GM06990 (cell line): ENCODE measurements at regions not wholly inside any gene's neighbourhood (a gene's known extent, or its start where the extent isn't known, plus 50 kb on each side); places are given as distances from the start of the nearest gene placed in this dataset.

Experiments used
- DNase-seq: peaks from one replicate; pipeline ENCODE4 v3.0.0-alpha.2; 2011; ENCODE audit not compliant: insufficient read length; ENCODE audit errors: extremely low read depth
- H3K27me3 ChIP-seq: replicated peaks from 2 replicates; pipeline ENCODE4 v1.6.0; 2011; ENCODE audit warnings: low read length; ENCODE audit not compliant: control insufficient read depth, insufficient read depth
- H3K36me3 ChIP-seq: 2 replicates; pipeline ENCODE4 v1.5.1; 2011; ENCODE audit warnings: low read length; ENCODE audit not compliant: control insufficient read depth, insufficient read depth
- H3K4me3 ChIP-seq: replicated peaks from 2 replicates; pipeline ENCODE4 v1.5.1; 2011; ENCODE audit warnings: low read depth, mild to moderate bottlenecking, control low read depth, low read length
- CTCF ChIP-seq: IDR thresholded peaks from 2 replicates; pipeline ENCODE4 v1.5.1; 2011; ENCODE audit warnings: low read length, control low read depth, mild to moderate bottlenecking, inconsistent platforms; ENCODE audit not compliant: insufficient read depth, poor library complexity, severe bottlenecking

GRCh38 chr3:124315215-124316033 is 323.5 kb upstream of the ROPN1 start:
- H3K27me3 ChIP-seq = no peaks in the 10 kb centered on the region; the same call in 1 of the 2 replicates
- H3K36me3 ChIP-seq = no peaks in the 10 kb centered on the region
- no peak for TF ChIP-seq CTCF
- DNase-seq = no peak
- H3K4me3 ChIP-seq = no peak overlapping the region

- no peaks in the 10 kb centered on the region; the same call in 1 of the 2 replicates for H3K27me3 ChIP-seq
- DNase-seq = no peak
- no peak overlapping the region for H3K4me3 ChIP-seq
- H3K36me3 ChIP-seq = no peaks in the 10 kb centered on the region
- TF ChIP-seq CTCF = no peak
Measured at GRCh38 chr3:124316034-124316287, 324.0 kb upstream of the ROPN1 start.

GRCh38 chr3:124318014-124318413 is 326.1 kb upstream of the ROPN1 start:
- TF ChIP-seq CTCF = no peak
- H3K27me3 ChIP-seq = no peaks in the 10 kb centered on the region
- no peak for DNase-seq
- no peak overlapping the region for H3K4me3 ChIP-seq
- no peaks in the 10 kb centered on the region for H3K36me3 ChIP-seq

GRCh38 chr3:124318656-124319055 is 326.7 kb upstream of the ROPN1 start:
- no peak for TF ChIP-seq CTCF
- Histone ChIP-seq H3K36me3 (no peaks in the 10 kb centered on the region), H3K27me3 (no peaks in the 10 kb centered on the region; the same call in 1 of the 2 replicates), H3K4me3 (no peak overlapping the region)
- no peak for DNase-seq

- DNase-seq = no peak
- Histone ChIP-seq H3K27me3 (no peaks in the 10 kb centered on the region; the same call in 1 of the 2 replicates), H3K4me3 (no peak overlapping the region), H3K36me3 (no peaks in the 10 kb centered on the region)
- no peak for TF ChIP-seq CTCF
Measured at GRCh38 chr3:124320976-124321375, 329.1 kb upstream of the ROPN1 start.
